T47D (cell line): ENCODE measurements at regions not wholly inside any gene's neighbourhood (a gene's known extent, or its start where the extent isn't known, plus 50 kb on each side); places are given as distances from the start of the nearest gene placed in this dataset.
"Not testable (repeated sequence)": the region's sequence is repeated elsewhere in the genome, so short reads cannot be mapped to it uniquely, and the experiment has no call there.

Experiments
- DNase-seq, 2 experiments: peaks; one replicate each; pipeline versions ENCODE4 v3.0.0 to v3.0.0-alpha.2; 2011 to 2012; ENCODE audit warnings: low read depth in 1 of 2, low spot score in 1 of 2
- JUND ChIP-seq: IDR thresholded peaks from 2 replicates; pipeline ENCODE4 v1.6.1; 2012; ENCODE audit warnings: low read depth
- in situ Hi-C: cut with HindIII; loops from 2 replicates; pipeline ENCODE4 v1.10.0; 2016; ENCODE audit warnings: low sequenced_read_pairs, low pct_unique_long_range_greater_than_20kb

- in situ Hi-C loops, result no loop called here
- no peak for TF ChIP-seq JUND
Measured at GRCh38 chr2:215260097-215260677, 51.7 kb upstream of the ATIC start.

GRCh38 chr2:215249501-215249900 is 62.4 kb upstream of the ATIC start:
- DNase-seq, result no peak
- TF ChIP-seq JUND, result no peak
- in situ Hi-C loops, result no loop called here

More at GRCh38 chr2:215260097-215260677, 51.7 kb upstream of the ATIC start:
- no peak for DNase-seq

- in situ Hi-C loops, DNase-seq: not testable (repeated sequence)
Measured at GRCh38 chr2:215245919-215246318, 65.9 kb upstream of the ATIC start.

GRCh38 chr2:215241791-215242305 is 70.0 kb upstream of the ATIC start:
- DNase-seq, result no peak
- in situ Hi-C loops, result no loop called here
- no peak for TF ChIP-seq JUND

GRCh38 chr2:215238485-215239098 is 73.3 kb upstream of the ATIC start:
- TF ChIP-seq JUND, result no peak
- DNase-seq, result no peak
- in situ Hi-C loops, result no loop called here

- no peak for TF ChIP-seq JUND
- DNase-seq, result no peak
- in situ Hi-C loops, result no loop called here
Measured at GRCh38 chr2:215236131-215236530, 75.7 kb upstream of the ATIC start.

- in situ Hi-C loops, DNase-seq: not testable (repeated sequence)
Measured at GRCh38 chr2:215220221-215220620, 81.8 kb upstream of the ABCA12 start.

- no peak; the same call in 1 of the 2 replicates for TF ChIP-seq JUND
- peak in 1 of 2 experiments; percentile 61 for DNase-seq
- in situ Hi-C loops, result no loop called here
Measured at GRCh38 chr2:215218587-215219577, 80.5 kb upstream of the ABCA12 start.

- peak; percentile 40 to 81 for DNase-seq
- in situ Hi-C loops, result no loop called here
- TF ChIP-seq JUND, result peak; percentile 94
Measured at GRCh38 chr2:215216806-215217205, 78.4 kb upstream of the ABCA12 start.

GRCh38 chr2:215215637-215216036 is 77.2 kb upstream of the ABCA12 start:
- TF ChIP-seq JUND, result no peak
- in situ Hi-C loops, result no loop called here
- DNase-seq, result no peak

GRCh38 chr2:215210082-215210481 is 71.7 kb upstream of the ABCA12 start:
- TF ChIP-seq JUND, result no peak
- no peak for DNase-seq

GRCh38 chr2:215207791-215208367 is 69.5 kb upstream of the ABCA12 start:
- no peak for DNase-seq
- in situ Hi-C loops, result no loop called here
- TF ChIP-seq JUND, result no peak

More at GRCh38 chr2:215210082-215210481, 71.7 kb upstream of the ABCA12 start:
- in situ Hi-C loops, result no loop called here
